ENCODE measurements at regions not wholly inside any gene's neighbourhood (a gene's known extent, or its start where the extent isn't known, plus 50 kb on each side); places are given as distances from the start of the nearest gene placed in this dataset.

DNA sequence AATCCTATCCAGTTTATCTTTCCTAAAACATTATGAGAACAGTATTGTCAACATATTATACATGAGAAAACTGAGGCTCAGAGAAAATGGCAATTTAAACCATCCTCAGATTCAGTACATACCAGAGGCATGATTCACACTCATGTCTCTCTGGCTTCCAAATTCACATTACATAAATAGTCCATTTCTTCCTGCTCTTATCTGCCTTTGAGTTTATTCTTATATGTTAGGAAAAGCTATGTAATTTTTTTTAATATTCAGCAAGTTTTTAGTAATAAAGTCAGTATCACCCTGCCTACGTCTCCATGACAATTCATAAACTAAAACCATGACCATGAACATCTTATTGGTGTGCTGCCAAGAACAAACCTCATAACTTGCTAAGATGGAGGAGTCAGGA is 1260.2 kb upstream of the SORCS1 start:
- no peak overlapping the region for H3K4me3 ChIP-seq
- DNase-seq (no peak), ATAC-seq (ENCODE audit: low FRiP score in 2 of 2) (peak in 1 of 2 donors; percentile 36)
- no peak overlapping the region for H3K27ac ChIP-seq
- no peak for TF ChIP-seq POLR2A (IDR thresholded peaks at IDR 0.05)
- TF ChIP-seq, protein P1, sequence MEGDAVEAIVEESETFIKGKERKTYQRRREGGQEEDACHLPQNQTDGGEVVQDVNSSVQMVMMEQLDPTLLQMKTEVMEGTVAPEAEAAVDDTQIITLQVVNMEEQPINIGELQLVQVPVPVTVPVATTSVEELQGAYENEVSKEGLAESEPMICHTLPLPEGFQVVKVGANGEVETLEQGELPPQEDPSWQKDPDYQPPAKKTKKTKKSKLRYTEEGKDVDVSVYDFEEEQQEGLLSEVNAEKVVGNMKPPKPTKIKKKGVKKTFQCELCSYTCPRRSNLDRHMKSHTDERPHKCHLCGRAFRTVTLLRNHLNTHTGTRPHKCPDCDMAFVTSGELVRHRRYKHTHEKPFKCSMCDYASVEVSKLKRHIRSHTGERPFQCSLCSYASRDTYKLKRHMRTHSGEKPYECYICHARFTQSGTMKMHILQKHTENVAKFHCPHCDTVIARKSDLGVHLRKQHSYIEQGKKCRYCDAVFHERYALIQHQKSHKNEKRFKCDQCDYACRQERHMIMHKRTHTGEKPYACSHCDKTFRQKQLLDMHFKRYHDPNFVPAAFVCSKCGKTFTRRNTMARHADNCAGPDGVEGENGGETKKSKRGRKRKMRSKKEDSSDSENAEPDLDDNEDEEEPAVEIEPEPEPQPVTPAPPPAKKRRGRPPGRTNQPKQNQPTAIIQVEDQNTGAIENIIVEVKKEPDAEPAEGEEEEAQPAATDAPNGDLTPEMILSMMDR (IDR thresholded peaks at IDR 0.05), result no peak
- no peak for TF ChIP-seq EP300 (IDR thresholded peaks at IDR 0.05)
- no peak for TF ChIP-seq POLR2AphosphoS5 (IDR thresholded peaks at IDR 0.05)
- no peaks in the 10 kb centered on the region for H3K4me1 ChIP-seq
- no peaks in the 10 kb centered on the region for H3K27me3 ChIP-seq
- no peaks in the 10 kb centered on the region for H3K9me3 ChIP-seq
- H3K36me3 ChIP-seq, result no peaks in the 10 kb centered on the region
- WGBS, 2 donors, result 84% methylated on average over 1 of the region's 1 CpG

DNA sequence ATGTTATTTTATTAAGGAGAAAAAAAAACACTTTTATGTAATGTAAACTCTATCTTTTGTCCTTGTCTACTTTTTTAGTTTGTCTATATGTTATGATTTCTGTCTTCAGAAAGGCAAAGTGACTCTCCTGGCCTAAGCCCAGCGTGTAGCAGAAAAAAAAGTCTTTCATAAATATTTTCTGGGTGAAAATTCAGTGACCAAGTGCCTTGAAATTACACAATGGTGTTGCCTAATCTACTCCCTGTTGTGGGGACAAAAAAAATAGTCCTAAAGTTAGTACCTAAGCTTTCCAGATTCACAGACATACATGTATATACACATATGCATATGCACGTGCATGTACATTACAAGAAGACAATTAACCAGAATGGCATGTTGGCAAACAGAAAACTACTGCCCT is 1257.8 kb upstream of the SORCS1 start:
- no peaks in the 10 kb centered on the region for H3K27me3 ChIP-seq
- H3K9me3 ChIP-seq, result no peaks in the 10 kb centered on the region
- WGBS, 2 donors, result 62 to 79% methylated on average over 2 of the region's 2 CpGs
- no peak overlapping the region for H3K4me3 ChIP-seq
- ATAC-seq (ENCODE audit: low FRiP score in 2 of 2) (no peak), DNase-seq (no peak)
- H3K27ac ChIP-seq, result no peak overlapping the region
- no peaks in the 10 kb centered on the region for H3K36me3 ChIP-seq
- no peak for TF ChIP-seq EP300 (IDR thresholded peaks at IDR 0.05)
- no peak for TF ChIP-seq POLR2A (IDR thresholded peaks at IDR 0.05)
- TF ChIP-seq, protein P1 (IDR thresholded peaks at IDR 0.05), result no peak
- TF ChIP-seq POLR2AphosphoS5 (IDR thresholded peaks at IDR 0.05), result no peak
- H3K4me1 ChIP-seq, result no peaks in the 10 kb centered on the region

DNA sequence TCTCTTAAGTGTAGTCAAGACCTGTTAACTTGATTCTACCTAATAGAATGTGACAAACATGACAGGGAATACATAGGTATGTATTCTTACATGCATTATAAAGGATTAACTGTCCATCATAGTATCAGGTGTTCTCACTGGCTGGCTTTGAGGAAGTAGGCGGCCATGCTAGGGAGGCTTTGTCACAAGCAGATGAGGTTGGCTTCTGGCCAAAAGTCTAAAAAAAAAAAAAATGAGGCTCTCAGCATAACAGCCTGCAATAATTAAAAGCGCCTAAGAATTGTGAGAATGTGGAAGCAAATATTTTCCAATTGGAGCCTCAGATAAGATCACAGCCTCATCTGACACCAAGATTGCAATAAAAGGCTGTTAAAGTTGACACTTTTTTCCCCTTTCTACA is 1256.8 kb upstream of the SORCS1 start:
- no peak for DNase-seq
- no peak overlapping the region for H3K4me3 ChIP-seq
- 35 to 51% methylated on average over 2 of the region's 2 CpGs for WGBS, 2 donors

DNA sequence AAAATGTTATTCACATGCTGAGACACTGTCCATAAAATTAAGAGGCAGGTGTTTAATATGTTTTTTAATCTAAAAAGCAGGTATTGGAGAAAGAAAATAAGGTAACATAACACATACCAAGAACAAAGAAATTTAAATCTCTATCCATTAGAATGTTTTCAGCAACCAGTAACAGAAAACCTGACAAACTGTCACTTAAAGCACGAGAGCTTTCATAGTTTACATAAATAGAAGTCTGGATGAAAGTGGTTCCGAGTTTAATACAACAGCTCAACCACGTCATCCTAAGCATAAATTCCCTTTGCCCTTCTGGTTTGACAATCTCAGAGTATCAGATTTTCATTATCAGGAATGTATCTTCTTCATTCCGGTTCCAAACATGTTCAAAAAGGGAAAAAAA is 1249.4 kb upstream of the SORCS1 start:
- DNase-seq (no peak), ATAC-seq (ENCODE audit: low FRiP score in 2 of 2) (no peak)
- no peak overlapping the region for H3K27ac ChIP-seq
- TF ChIP-seq POLR2AphosphoS5 (IDR thresholded peaks at IDR 0.05), result no peak
- no peak for TF ChIP-seq POLR2A (IDR thresholded peaks at IDR 0.05)
- TF ChIP-seq EP300 (IDR thresholded peaks at IDR 0.05), result no peak
- TF ChIP-seq, protein P1 (IDR thresholded peaks at IDR 0.05), result no peak
- H3K27me3 ChIP-seq, result no peaks in the 10 kb centered on the region
- 62 to 75% methylated on average over 4 of the region's 4 CpGs for WGBS, 2 donors
- no peaks in the 10 kb centered on the region for H3K4me1 ChIP-seq
- no peaks in the 10 kb centered on the region for H3K36me3 ChIP-seq
- no peak overlapping the region for H3K4me3 ChIP-seq
- H3K9me3 ChIP-seq, result no peaks in the 10 kb centered on the region

More for the DNA sequence above, 1256.8 kb upstream of the SORCS1 start:
- Histone ChIP-seq H3K36me3 (no peaks in the 10 kb centered on the region), H3K27ac (no peak overlapping the region), H3K4me1 (no peaks in the 10 kb centered on the region), H3K27me3 (no peaks in the 10 kb centered on the region), H3K9me3 (no peaks in the 10 kb centered on the region)
- TF ChIP-seq, protein P1 (IDR thresholded peaks at IDR 0.05), result no peak
- TF ChIP-seq POLR2A (IDR thresholded peaks at IDR 0.05), result no peak
- no peak for TF ChIP-seq EP300 (IDR thresholded peaks at IDR 0.05)
- no peak for TF ChIP-seq POLR2AphosphoS5 (IDR thresholded peaks at IDR 0.05)
- no peak for ATAC-seq (ENCODE audit: low FRiP score in 2 of 2)

DNA sequence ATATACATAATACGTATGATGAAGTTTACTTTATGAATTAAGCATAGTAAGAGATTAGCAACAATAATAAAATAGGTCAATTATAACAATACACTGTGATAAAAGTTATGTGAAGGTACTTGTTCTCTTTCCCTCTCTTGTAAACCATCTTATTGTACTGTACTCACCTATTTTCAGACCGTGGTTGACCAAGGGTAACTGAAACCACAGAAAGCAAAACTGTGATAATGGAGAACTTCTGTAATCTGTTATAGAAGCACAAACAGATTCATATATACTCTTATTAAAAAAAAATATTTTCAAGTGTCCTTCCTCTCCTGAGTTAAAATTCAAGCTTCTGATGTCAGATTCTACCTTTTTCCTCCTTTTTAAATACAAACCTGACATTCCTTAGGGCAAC is 1247.8 kb upstream of the SORCS1 start:
- DNase-seq, result no peak
- 25 to 27% methylated on average over 2 of the region's 2 CpGs for WGBS, 2 donors
- Histone ChIP-seq H3K27me3 (no peaks in the 10 kb centered on the region), H3K27ac (no peak overlapping the region), H3K36me3 (no peaks in the 10 kb centered on the region), H3K4me3 (no peak overlapping the region), H3K9me3 (no peaks in the 10 kb centered on the region), H3K4me1 (no peaks in the 10 kb centered on the region)
- TF ChIP-seq, protein P1 (IDR thresholded peaks at IDR 0.05), result no peak
- TF ChIP-seq POLR2AphosphoS5 (IDR thresholded peaks at IDR 0.05) (no peak), EP300 (IDR thresholded peaks at IDR 0.05) (no peak)
- no peak for ATAC-seq (ENCODE audit: low FRiP score in 2 of 2)

Measured in upper lobe of left lung (tissue), 6 donors.